ENCODE measurements at regions not wholly inside any gene's neighbourhood (a gene's known extent, or its start where the extent isn't known, plus 50 kb on each side); places are given as distances from the start of the nearest gene placed in this dataset.

GRCh38 chr5:164187785-164188184, 682.4 kb downstream of the MAT2B start:
- TF ChIP-seq CTCF (IDR thresholded peaks at IDR 0.05): no peak
- TF ChIP-seq POLR2A (IDR thresholded peaks at IDR 0.05): no peak

GRCh38 chr5:164188733-164189148, 683.3 kb downstream of the MAT2B start:
- no peaks in the 10 kb centered on the region for H3K27me3 ChIP-seq
- DNase-seq: no peak
- intact Hi-C loops (cut with DNase I): no loop called here
- WGBS, 2 donors: 27% methylated on average over 4 of the region's 4 CpGs
- no peak overlapping the region for H3K4me3 ChIP-seq (replicated peaks in 1 of 3)
- H3K27ac ChIP-seq: no peak overlapping the region
- no peaks in the 10 kb centered on the region for H3K4me1 ChIP-seq
- H3K9me3 ChIP-seq: no peaks in the 10 kb centered on the region
- H3K36me3 ChIP-seq: no peaks in the 10 kb centered on the region
- TF ChIP-seq POLR2A (IDR thresholded peaks at IDR 0.05) (no peak), CTCF (IDR thresholded peaks at IDR 0.05) (no peak)

More at GRCh38 chr5:164187785-164188184, 682.4 kb downstream of the MAT2B start:
- H3K27ac ChIP-seq: no peak overlapping the region
- no peak overlapping the region for H3K4me3 ChIP-seq (replicated peaks in 1 of 3)
- no peaks in the 10 kb centered on the region for H3K27me3 ChIP-seq
- H3K4me1 ChIP-seq: no peaks in the 10 kb centered on the region
- no peaks in the 10 kb centered on the region for H3K36me3 ChIP-seq
- no peak for DNase-seq
- H3K9me3 ChIP-seq: no peaks in the 10 kb centered on the region
- 71 to 74% methylated on average over 2 of the region's 2 CpGs for WGBS, 2 donors
- intact Hi-C loops (cut with DNase I): no loop called here

GRCh38 chr5:164191240-164191639, 685.8 kb downstream of the MAT2B start:
- intact Hi-C loops (cut with DNase I): no loop called here
- Histone ChIP-seq H3K4me1 (no peaks in the 10 kb centered on the region), H3K27ac (no peak overlapping the region), H3K27me3 (no peaks in the 10 kb centered on the region), H3K36me3 (no peaks in the 10 kb centered on the region), H3K4me3 (replicated peaks in 1 of 3) (no peak overlapping the region), H3K9me3 (no peaks in the 10 kb centered on the region)
- 18 to 37% methylated on average over 3 of the region's 3 CpGs for WGBS, 2 donors
- TF ChIP-seq CTCF (IDR thresholded peaks at IDR 0.05) (no peak), POLR2A (IDR thresholded peaks at IDR 0.05) (no peak)
- peak; percentile 24 to 63 for DNase-seq

- no peak overlapping the region for H3K27ac ChIP-seq
- no peak overlapping the region for H3K4me3 ChIP-seq (replicated peaks in 1 of 3)
- H3K27me3 ChIP-seq: no peaks in the 10 kb centered on the region
- H3K36me3 ChIP-seq: no peaks in the 10 kb centered on the region
- intact Hi-C loops (cut with DNase I): no loop called here
- 68 to 70% methylated on average over 2 of the region's 2 CpGs for WGBS, 2 donors
- no peaks in the 10 kb centered on the region for H3K9me3 ChIP-seq
- no peak for TF ChIP-seq CTCF (IDR thresholded peaks at IDR 0.05)
- no peak for TF ChIP-seq POLR2A (IDR thresholded peaks at IDR 0.05)
- DNase-seq: no peak
- no peaks in the 10 kb centered on the region for H3K4me1 ChIP-seq
Measured at GRCh38 chr5:164202338-164202737, 696.9 kb downstream of the MAT2B start.

- Histone ChIP-seq H3K36me3 (no peaks in the 10 kb centered on the region), H3K27ac (no peak overlapping the region), H3K4me3 (replicated peaks in 1 of 3) (no peak overlapping the region), H3K27me3 (no peaks in the 10 kb centered on the region), H3K4me1 (no peaks in the 10 kb centered on the region), H3K9me3 (no peaks in the 10 kb centered on the region)
- WGBS, 2 donors: 87 to 93% methylated on average over 4 of the region's 4 CpGs
- no peak for DNase-seq
- no peak for TF ChIP-seq POLR2A (IDR thresholded peaks at IDR 0.05)
- TF ChIP-seq CTCF (IDR thresholded peaks at IDR 0.05): no peak
- intact Hi-C loops (cut with DNase I): no loop called here
Measured at GRCh38 chr5:164203581-164204225, 698.3 kb downstream of the MAT2B start.

Data from thyroid gland (tissue), 4 donors.